HepG2 (cell line): ENCODE measurements at regions not wholly inside any gene's neighbourhood (a gene's known extent, or its start where the extent isn't known, plus 50 kb on each side); places are given as distances from the start of the nearest gene placed in this dataset.
"Not testable (repeated sequence)": the region's sequence is repeated elsewhere in the genome, so short reads cannot be mapped to it uniquely, and the experiment has no call there.

Experiments
- ASH2L ChIP-seq: fragments of 300-600, 200-600 bp; sonication (generic); IDR thresholded peaks from 2 replicates; pipeline ENCODE4 v1.7.0; 2017; ENCODE audit warnings: low read depth, mild to moderate bottlenecking, moderate library complexity, mixed read lengths, low read length; ENCODE audit not compliant: insufficient read length
- BRCA1 ChIP-seq: sonication (generic); formaldehyde crosslinking; IDR thresholded peaks from 2 replicates; pipeline ENCODE4 v1.4.0; 2020; ENCODE audit warnings: missing genetic modification reagents
- FOXC1 ChIP-seq: sonication (generic); formaldehyde crosslinking; IDR thresholded peaks from 2 replicates; pipeline ENCODE4 v1.8.0; 2022; ENCODE audit warnings: mild to moderate bottlenecking, missing genetic modification reagents, borderline replicate concordance
- GATAD2A ChIP-seq: IDR thresholded peaks from 2 replicates; pipeline ENCODE4 v1.6.1; 2016
- KDM1A ChIP-seq: IDR thresholded peaks from 2 replicates; pipeline ENCODE4 v1.6.1; 2016; ENCODE audit warnings: missing compliant biosample characterization
- MAFG ChIP-seq: sonication (generic); formaldehyde crosslinking; IDR thresholded peaks from 2 replicates; pipeline ENCODE4 v1.5.1; 2020; ENCODE audit warnings: mild to moderate bottlenecking, missing genetic modification reagents
- POLR2A ChIP-seq, 2 experiments: IDR thresholded peaks; 2 replicates each; pipeline ENCODE4 v1.6.1; 2011; ENCODE audit warnings: low read depth in 2 of 2, low read length in 2 of 2, mild to moderate bottlenecking in 1 of 2, moderate library complexity in 1 of 2; ENCODE audit not compliant: insufficient read depth in 1 of 2
- THYN1 ChIP-seq: sonication (generic); formaldehyde crosslinking; IDR thresholded peaks from 2 replicates; pipeline ENCODE4 v1.8.1; 2023; ENCODE audit warnings: low read depth, mild to moderate bottlenecking, moderate library complexity, missing genetic modification reagents, borderline replicate concordance
- U2AF2 ChIP-seq: fragments of 200-400 bp; formaldehyde crosslinking; IDR thresholded peaks from 2 replicates; pipeline ENCODE4 v1.6.1; 2017; ENCODE audit warnings: low read depth, mild to moderate bottlenecking, low read length
- ZNF512 ChIP-seq: sonication (generic); formaldehyde crosslinking; IDR thresholded peaks from 2 replicates; pipeline ENCODE4 v1.4.0; 2020; ENCODE audit warnings: mild to moderate bottlenecking, missing genetic modification reagents
- ZNF891 ChIP-seq: sonication (generic); formaldehyde crosslinking; IDR thresholded peaks from 2 replicates; pipeline ENCODE4 v1.5.0; 2020; ENCODE audit warnings: mild to moderate bottlenecking, missing genetic modification reagents
- TF ChIP-seq, protein P1 (sequence below): sonication (generic); formaldehyde crosslinking; IDR thresholded peaks from 2 replicates; pipeline ENCODE4 v1.5.0; 2020; ENCODE audit warnings: mild to moderate bottlenecking, missing genetic modification reagents, moderate library complexity
- TF ChIP-seq, protein P2 (sequence below): IDR thresholded peaks from 2 replicates; pipeline ENCODE4 v1.6.1; 2012; ENCODE audit warnings: low read depth, low read length, improper control_type of control experiment

DNA sequence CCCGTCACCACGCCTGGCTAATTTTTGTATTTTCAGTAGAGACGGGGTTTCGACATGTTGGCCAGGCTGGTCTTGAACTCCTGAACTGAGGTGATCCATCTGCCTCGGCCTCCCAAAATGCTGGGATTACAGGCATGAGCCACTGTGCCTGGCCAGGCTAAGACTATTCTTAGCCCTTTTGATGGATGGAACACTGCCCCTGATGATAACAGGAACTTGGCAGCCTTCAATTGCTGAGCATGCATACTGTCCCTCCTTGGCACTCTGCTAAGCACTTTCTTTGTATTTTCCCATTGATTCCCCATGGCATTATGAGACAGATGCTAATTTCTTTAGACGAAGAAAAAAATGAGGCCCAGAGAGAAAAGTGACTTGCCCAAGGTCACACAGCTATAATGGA, 457.6 kb downstream of the GOLGA6L6 start:
- TF ChIP-seq ASH2L; GATAD2A (CRISPR knock-in tag); U2AF2; ZNF512 (CRISPR knock-in tag); MAFG (CRISPR knock-in tag); POLR2A (IDR thresholded peaks at IDR 0.05; ENCODE audit: insufficient read depth in 1 of 2, low read depth in 2 of 2, low read length in 2 of 2); FOXC1; ZNF891; THYN1; KDM1A (CRISPR knock-in tag); BRCA1 (CRISPR knock-in tag): not testable (repeated sequence)
- TF ChIP-seq, protein P1, sequence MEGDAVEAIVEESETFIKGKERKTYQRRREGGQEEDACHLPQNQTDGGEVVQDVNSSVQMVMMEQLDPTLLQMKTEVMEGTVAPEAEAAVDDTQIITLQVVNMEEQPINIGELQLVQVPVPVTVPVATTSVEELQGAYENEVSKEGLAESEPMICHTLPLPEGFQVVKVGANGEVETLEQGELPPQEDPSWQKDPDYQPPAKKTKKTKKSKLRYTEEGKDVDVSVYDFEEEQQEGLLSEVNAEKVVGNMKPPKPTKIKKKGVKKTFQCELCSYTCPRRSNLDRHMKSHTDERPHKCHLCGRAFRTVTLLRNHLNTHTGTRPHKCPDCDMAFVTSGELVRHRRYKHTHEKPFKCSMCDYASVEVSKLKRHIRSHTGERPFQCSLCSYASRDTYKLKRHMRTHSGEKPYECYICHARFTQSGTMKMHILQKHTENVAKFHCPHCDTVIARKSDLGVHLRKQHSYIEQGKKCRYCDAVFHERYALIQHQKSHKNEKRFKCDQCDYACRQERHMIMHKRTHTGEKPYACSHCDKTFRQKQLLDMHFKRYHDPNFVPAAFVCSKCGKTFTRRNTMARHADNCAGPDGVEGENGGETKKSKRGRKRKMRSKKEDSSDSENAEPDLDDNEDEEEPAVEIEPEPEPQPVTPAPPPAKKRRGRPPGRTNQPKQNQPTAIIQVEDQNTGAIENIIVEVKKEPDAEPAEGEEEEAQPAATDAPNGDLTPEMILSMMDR (CRISPR knock-in tag): not testable (repeated sequence)
- TF ChIP-seq, protein P2, sequence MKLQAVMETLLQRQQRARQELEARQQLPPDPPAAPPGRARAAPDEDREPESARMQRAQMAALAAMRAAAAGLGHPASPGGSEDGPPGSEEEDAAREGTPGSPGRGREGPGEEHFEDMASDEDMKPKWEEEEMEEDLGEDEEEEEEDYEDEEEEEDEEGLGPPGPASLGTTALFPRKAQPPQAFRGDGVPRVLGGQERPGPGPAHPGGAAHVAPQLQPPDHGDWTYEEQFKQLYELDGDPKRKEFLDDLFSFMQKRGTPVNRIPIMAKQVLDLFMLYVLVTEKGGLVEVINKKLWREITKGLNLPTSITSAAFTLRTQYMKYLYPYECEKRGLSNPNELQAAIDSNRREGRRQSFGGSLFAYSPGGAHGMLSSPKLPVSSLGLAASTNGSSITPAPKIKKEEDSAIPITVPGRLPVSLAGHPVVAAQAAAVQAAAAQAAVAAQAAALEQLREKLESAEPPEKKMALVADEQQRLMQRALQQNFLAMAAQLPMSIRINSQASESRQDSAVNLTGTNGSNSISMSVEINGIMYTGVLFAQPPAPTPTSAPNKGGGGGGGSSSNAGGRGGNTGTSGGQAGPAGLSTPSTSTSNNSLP: not testable (repeated sequence)
